Muscle of arm (tissue), 1 donor: ENCODE measurements at regions not wholly inside any gene's neighbourhood (a gene's known extent, or its start where the extent isn't known, plus 50 kb on each side); places are given as distances from the start of the nearest gene placed in this dataset.
A peak's percentile ranks its signal among the peaks of the same experiment; 100 is the strongest.

Experiments
- DNase-seq: peaks from one replicate; pipeline ENCODE4 v3.0.0-alpha.2; 2013

- DNase-seq: no peak
Observed at GRCh38 chr9:115209601-115210306, 91.8 kb upstream of the TNC start.

GRCh38 chr9:115210699-115211098, 92.7 kb upstream of the TNC start:
- no peak for DNase-seq

GRCh38 chr9:115211413-115212124, 93.6 kb upstream of the TNC start:
- no peak for DNase-seq

- no peak for DNase-seq
Observed at GRCh38 chr9:115212125-115212605, 94.2 kb upstream of the TNC start.

GRCh38 chr9:115212832-115213231, 94.9 kb upstream of the TNC start:
- DNase-seq: no peak

GRCh38 chr9:115213818-115214334, 95.9 kb upstream of the TNC start:
- peak; percentile 81 for DNase-seq

- DNase-seq: no peak
Observed at GRCh38 chr9:115216873-115217272, 98.9 kb upstream of the TNC start.

- DNase-seq: no peak
Observed at GRCh38 chr9:115220319-115221005, 102.5 kb upstream of the TNC start.

- no peak for DNase-seq
Observed at GRCh38 chr9:115223471-115223870, 105.5 kb upstream of the TNC start.

GRCh38 chr9:115225459-115226116, 107.6 kb upstream of the TNC start:
- DNase-seq: no peak

- DNase-seq: no peak
Observed at GRCh38 chr9:115226152-115226551, 108.2 kb upstream of the TNC start.

GRCh38 chr9:115229496-115229895, 111.5 kb upstream of the TNC start:
- DNase-seq: no peak

- DNase-seq: no peak
Observed at GRCh38 chr9:115230924-115231515, 113.1 kb upstream of the TNC start.

- DNase-seq: no peak
Observed at GRCh38 chr9:115232181-115232774, 114.3 kb upstream of the TNC start.

GRCh38 chr9:115234094-115234493, 116.1 kb upstream of the TNC start:
- no peak for DNase-seq

- no peak for DNase-seq
Observed at GRCh38 chr9:115235221-115235620, 117.3 kb upstream of the TNC start.

GRCh38 chr9:115237385-115237998, 119.5 kb upstream of the TNC start:
- peak; percentile 43 for DNase-seq

- no peak for DNase-seq
Observed at GRCh38 chr9:115240676-115241075, 122.7 kb upstream of the TNC start.

GRCh38 chr9:115241641-115242040, 123.7 kb upstream of the TNC start:
- DNase-seq: no peak

GRCh38 chr9:115249488-115249887, 131.5 kb upstream of the TNC start:
- DNase-seq: no peak

GRCh38 chr9:115250621-115251032, 132.7 kb upstream of the TNC start:
- DNase-seq: no peak
